ENCODE measurements at regions not wholly inside any gene's neighbourhood (a gene's known extent, or its start where the extent isn't known, plus 50 kb on each side); places are given as distances from the start of the nearest gene placed in this dataset.
A peak's percentile ranks its signal among the peaks of the same experiment; 100 is the strongest.

GRCh38 chr3:79542-79941 is 117.0 kb upstream of the CHL1 start:
- no peak for DNase-seq (ENCODE audit: low spot score)

GRCh38 chr3:82508-82907 is 114.1 kb upstream of the CHL1 start:
- DNase-seq (ENCODE audit: low spot score), result no peak

GRCh38 chr3:83096-83495 is 113.5 kb upstream of the CHL1 start:
- DNase-seq (ENCODE audit: low spot score), result no peak

- DNase-seq (ENCODE audit: low spot score), result peak; percentile 67
These were observed 111.4 kb upstream of the CHL1 start for GRCh38 chr3:85180-85579.

- DNase-seq (ENCODE audit: low spot score), result no peak
These were observed 108.3 kb upstream of the CHL1 start for GRCh38 chr3:88267-88666.

GRCh38 chr3:93746-94145 is 102.8 kb upstream of the CHL1 start:
- DNase-seq (ENCODE audit: low spot score), result no peak

- DNase-seq (ENCODE audit: low spot score), result no peak
These were observed 100.3 kb upstream of the CHL1 start for GRCh38 chr3:96259-96658.

- DNase-seq (ENCODE audit: low spot score), result no peak
These were observed 98.9 kb upstream of the CHL1 start for GRCh38 chr3:97417-98258.

- DNase-seq (ENCODE audit: low spot score), result peak; percentile 45
These were observed 98.3 kb upstream of the CHL1 start for GRCh38 chr3:98259-98654.

- DNase-seq (ENCODE audit: low spot score), result no peak
These were observed 97.1 kb upstream of the CHL1 start for GRCh38 chr3:99506-99905.

- no peak for DNase-seq (ENCODE audit: low spot score)
These were observed 94.1 kb upstream of the CHL1 start for GRCh38 chr3:102484-102883.

GRCh38 chr3:103991-104390 is 92.6 kb upstream of the CHL1 start:
- DNase-seq (ENCODE audit: low spot score), result no peak

- DNase-seq (ENCODE audit: low spot score), result no peak
These were observed 91.0 kb upstream of the CHL1 start for GRCh38 chr3:105585-105984.

GRCh38 chr3:106619-107018 is 89.9 kb upstream of the CHL1 start:
- DNase-seq (ENCODE audit: low spot score), result no peak

GRCh38 chr3:111143-112069 is 85.2 kb upstream of the CHL1 start:
- peak; percentile 31 for DNase-seq (ENCODE audit: low spot score)

GRCh38 chr3:112773-113172 is 83.8 kb upstream of the CHL1 start:
- DNase-seq (ENCODE audit: low spot score), result no peak

GRCh38 chr3:118666-119065 is 77.9 kb upstream of the CHL1 start:
- no peak for DNase-seq (ENCODE audit: low spot score)

GRCh38 chr3:123341-123740 is 73.2 kb upstream of the CHL1 start:
- no peak for DNase-seq (ENCODE audit: low spot score)

- DNase-seq (ENCODE audit: low spot score), result no peak
These were observed 71.9 kb upstream of the CHL1 start for GRCh38 chr3:124557-125179.

- DNase-seq (ENCODE audit: low spot score), result no peak
These were observed 67.9 kb upstream of the CHL1 start for GRCh38 chr3:128515-129172.

- DNase-seq (ENCODE audit: low spot score), result no peak
These were observed 65.2 kb upstream of the CHL1 start for GRCh38 chr3:131151-131888.
